Left ventricle myocardium inferior (tissue), 1 donor: ENCODE measurements at regions not wholly inside any gene's neighbourhood (a gene's known extent, or its start where the extent isn't known, plus 50 kb on each side); places are given as distances from the start of the nearest gene placed in this dataset.
"Not testable (repeated sequence)": the region's sequence is repeated elsewhere in the genome, so short reads cannot be mapped to it uniquely, and the experiment has no call there.

Source experiments
- DNase-seq: peaks from one replicate; pipeline ENCODE4 v3.0.0-alpha.2; 2020
- H3K27ac ChIP-seq: fragments of 200-600 bp; replicated peaks from 2 replicates; pipeline ENCODE4 v1.8.0; 2021
- H3K27me3 ChIP-seq: fragments of 200-600 bp; 2 replicates; pipeline ENCODE4 v1.8.0; 2021; ENCODE audit warnings: low read depth
- H3K36me3 ChIP-seq: fragments of 200-600 bp; 2 replicates; pipeline ENCODE4 v1.8.0; 2021
- H3K4me1 ChIP-seq: fragments of 200-600 bp; 2 replicates; pipeline ENCODE4 v1.8.0; 2021
- H3K4me3 ChIP-seq: fragments of 200-600 bp; 2 replicates; pipeline ENCODE4 v1.8.0; 2021; ENCODE audit warnings: mild to moderate bottlenecking, moderate library complexity
- H3K9me3 ChIP-seq: fragments of 200-600 bp; replicated peaks from 2 replicates; pipeline ENCODE4 v1.8.0; 2021
- intact Hi-C: fragments of 100-400 bp; cut with micrococcal nuclease; formaldehyde crosslinking; loops from one replicate; pipeline ENCODE4 v1.11.0; 2022
- TF ChIP-seq, protein P1 (sequence below): fragments of 200-600 bp; IDR thresholded peaks from 2 replicates; pipeline ENCODE4 v1.8.0; 2021; ENCODE audit warnings: antibody characterized with exemption, mild to moderate bottlenecking, borderline replicate concordance
- donor health status: DM: no; HTN: yes; CAD: no; lungs with severe emphysema.

DNA sequence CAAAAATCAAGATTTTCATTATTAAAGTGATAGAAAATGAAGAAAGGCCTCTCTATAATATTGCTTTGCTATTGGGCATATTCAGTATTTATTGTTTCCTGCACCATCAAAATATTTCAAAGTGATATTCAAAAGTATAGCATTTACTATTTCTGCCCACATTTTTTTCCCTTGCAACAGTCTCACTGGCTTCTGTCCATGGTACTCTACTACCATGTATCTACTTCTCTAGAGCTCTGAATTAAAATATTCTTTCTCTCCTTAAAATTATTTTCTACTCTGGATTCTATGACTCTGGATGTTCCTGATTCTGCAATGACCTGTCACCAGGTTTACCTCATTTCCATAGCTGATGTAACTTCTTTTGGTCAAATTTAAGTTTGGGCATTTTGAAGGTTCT lies 1508.3 kb upstream of the PRR20A start:
- Histone ChIP-seq H3K4me1 (no peaks in the 10 kb centered on the region), H3K36me3 (no peaks in the 10 kb centered on the region), H3K27me3 (no peaks in the 10 kb centered on the region), H3K27ac (no peak overlapping the region), H3K4me3 (no peak overlapping the region), H3K9me3 (peaks cover 72% of the 10 kb centered on the region)
- TF ChIP-seq, protein P1, sequence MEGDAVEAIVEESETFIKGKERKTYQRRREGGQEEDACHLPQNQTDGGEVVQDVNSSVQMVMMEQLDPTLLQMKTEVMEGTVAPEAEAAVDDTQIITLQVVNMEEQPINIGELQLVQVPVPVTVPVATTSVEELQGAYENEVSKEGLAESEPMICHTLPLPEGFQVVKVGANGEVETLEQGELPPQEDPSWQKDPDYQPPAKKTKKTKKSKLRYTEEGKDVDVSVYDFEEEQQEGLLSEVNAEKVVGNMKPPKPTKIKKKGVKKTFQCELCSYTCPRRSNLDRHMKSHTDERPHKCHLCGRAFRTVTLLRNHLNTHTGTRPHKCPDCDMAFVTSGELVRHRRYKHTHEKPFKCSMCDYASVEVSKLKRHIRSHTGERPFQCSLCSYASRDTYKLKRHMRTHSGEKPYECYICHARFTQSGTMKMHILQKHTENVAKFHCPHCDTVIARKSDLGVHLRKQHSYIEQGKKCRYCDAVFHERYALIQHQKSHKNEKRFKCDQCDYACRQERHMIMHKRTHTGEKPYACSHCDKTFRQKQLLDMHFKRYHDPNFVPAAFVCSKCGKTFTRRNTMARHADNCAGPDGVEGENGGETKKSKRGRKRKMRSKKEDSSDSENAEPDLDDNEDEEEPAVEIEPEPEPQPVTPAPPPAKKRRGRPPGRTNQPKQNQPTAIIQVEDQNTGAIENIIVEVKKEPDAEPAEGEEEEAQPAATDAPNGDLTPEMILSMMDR: no peak
- intact Hi-C loops: no loop called here
- no peak for DNase-seq

DNA sequence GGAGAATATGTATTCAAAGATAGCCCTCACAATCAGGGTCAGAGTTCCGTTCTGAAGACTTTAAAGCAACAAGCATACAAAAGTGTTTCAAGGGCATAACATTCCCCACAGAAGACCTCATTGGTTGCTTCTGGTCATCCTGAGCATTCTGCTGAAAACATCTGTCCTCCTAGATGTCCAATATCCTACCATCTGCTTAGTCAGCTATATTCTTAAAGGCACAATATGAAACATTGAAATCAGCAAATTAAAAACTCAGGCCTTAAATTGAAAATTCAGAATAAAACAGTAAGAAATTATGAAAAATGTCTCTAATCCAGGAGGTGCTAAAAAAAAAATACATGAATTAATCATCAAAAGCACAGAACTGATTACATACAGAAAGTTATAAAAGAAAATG lies 1491.2 kb upstream of the PRR20A start:
- intact Hi-C loops: no loop called here

DNA sequence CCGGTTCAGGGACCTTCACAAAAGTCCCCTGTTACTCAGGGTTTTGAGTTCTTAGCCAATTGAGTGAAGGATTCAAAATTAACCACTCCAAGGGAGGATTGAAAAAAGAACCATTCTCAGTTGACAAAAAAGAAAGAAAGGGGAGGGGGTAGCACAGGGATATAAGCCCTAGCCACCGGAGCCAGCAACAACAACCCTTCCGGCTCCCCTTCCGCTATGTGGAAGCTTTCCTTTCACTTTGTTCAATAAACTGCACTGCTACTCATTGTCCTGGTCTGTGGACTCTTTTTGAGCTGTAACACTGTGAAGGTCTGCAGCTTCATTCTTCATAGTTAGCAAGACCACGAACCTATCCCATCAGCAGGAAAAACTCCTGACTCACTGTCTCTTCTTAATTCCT lies 1488.1 kb upstream of the PRR20A start:
- Histone ChIP-seq H3K9me3 (no peaks in the 10 kb centered on the region), H3K4me3 (no peak overlapping the region), H3K36me3 (no peaks in the 10 kb centered on the region), H3K4me1 (no peaks in the 10 kb centered on the region), H3K27ac (no peak overlapping the region), H3K27me3 (no peaks in the 10 kb centered on the region)
- intact Hi-C loops: no loop called here
- TF ChIP-seq, protein P1: no peak
- no peak for DNase-seq

More for the DNA sequence above, 1491.2 kb upstream of the PRR20A start:
- no peak for DNase-seq
- no peaks in the 10 kb centered on the region for H3K36me3 ChIP-seq
- H3K9me3 ChIP-seq: no peaks in the 10 kb centered on the region
- no peaks in the 10 kb centered on the region for H3K27me3 ChIP-seq
- TF ChIP-seq, protein P1: no peak
- no peak overlapping the region for H3K27ac ChIP-seq
- H3K4me1 ChIP-seq: no peaks in the 10 kb centered on the region
- H3K4me3 ChIP-seq: no peak overlapping the region

DNA sequence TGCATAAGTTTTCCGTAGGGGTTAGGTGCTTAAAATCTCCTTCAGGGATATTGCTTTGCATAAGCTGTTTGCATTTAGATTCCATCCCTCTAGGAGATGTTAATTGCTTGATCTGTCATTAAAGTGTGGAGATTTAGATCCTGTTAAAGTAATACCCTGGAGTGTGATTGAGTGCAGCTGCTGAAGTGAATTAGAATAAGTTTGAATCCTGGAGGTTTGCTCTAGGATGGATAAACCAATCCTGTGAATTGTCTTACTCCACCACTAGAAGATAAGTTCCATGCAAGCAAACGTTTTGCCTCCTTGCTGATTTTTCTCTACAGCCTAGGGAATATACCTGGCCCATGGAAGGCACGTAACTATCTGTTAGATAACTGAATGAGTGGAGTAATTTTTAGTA lies 1487.2 kb upstream of the PRR20A start:
- Histone ChIP-seq H3K4me3 (no peak overlapping the region), H3K27me3 (no peaks in the 10 kb centered on the region), H3K9me3 (no peaks in the 10 kb centered on the region), H3K27ac (no peak overlapping the region), H3K4me1 (no peaks in the 10 kb centered on the region), H3K36me3 (no peaks in the 10 kb centered on the region)
- no peak for DNase-seq
- TF ChIP-seq, protein P1: no peak
- intact Hi-C loops: no loop called here

DNA sequence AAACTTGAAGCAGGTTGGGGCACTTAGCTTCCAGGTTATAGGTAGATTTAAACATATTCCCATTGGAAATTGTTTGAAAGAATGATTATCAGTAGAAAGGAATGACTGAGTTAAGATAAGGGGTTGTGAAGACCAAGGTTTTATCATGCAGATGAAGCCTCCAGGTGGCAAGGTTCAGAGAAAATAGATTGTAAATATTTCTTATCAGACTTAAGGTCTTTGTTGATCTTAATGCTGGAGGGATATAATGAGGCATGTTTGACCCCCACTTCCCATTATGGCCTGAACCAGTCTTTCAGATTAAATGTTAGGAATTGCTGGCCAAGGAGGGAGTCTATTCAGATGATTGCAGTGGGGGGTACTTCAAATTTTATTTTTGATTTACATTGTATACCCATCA lies 1486.5 kb upstream of the PRR20A start:
- Histone ChIP-seq H3K36me3 (no peaks in the 10 kb centered on the region), H3K27me3 (no peaks in the 10 kb centered on the region), H3K4me3 (no peak overlapping the region), H3K9me3 (no peaks in the 10 kb centered on the region), H3K27ac (no peak overlapping the region), H3K4me1 (no peaks in the 10 kb centered on the region)
- no peak for DNase-seq
- intact Hi-C loops: no loop called here
- TF ChIP-seq, protein P1: no peak

DNA sequence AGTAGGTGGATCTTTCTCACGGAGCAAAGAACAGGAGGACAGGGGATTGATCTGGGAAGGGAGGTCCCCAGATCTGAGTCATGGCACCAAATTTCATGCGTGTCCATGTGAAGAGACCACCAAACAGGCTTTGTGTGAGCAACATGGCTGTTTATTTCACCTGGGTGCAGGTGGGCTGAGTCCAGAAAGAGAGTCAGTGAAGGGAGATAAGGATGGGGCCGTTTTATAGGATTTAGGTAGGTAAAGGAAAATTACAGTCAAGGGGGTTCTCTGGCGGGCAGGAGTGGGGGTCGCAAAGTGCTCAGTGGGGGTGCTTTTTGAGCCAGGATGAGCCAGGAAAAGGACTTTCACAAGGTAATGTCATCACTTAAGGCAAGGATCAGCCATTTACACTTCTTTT lies 1480.5 kb upstream of the PRR20A start:
- H3K4me3 ChIP-seq, H3K27me3 ChIP-seq, intact Hi-C loops, DNase-seq, H3K4me1 ChIP-seq, H3K36me3 ChIP-seq, H3K27ac ChIP-seq, H3K9me3 ChIP-seq: not testable (repeated sequence)
